ENCODE measurements at regions not wholly inside any gene's neighbourhood (a gene's known extent, or its start where the extent isn't known, plus 50 kb on each side); places are given as distances from the start of the nearest gene placed in this dataset.

DNA sequence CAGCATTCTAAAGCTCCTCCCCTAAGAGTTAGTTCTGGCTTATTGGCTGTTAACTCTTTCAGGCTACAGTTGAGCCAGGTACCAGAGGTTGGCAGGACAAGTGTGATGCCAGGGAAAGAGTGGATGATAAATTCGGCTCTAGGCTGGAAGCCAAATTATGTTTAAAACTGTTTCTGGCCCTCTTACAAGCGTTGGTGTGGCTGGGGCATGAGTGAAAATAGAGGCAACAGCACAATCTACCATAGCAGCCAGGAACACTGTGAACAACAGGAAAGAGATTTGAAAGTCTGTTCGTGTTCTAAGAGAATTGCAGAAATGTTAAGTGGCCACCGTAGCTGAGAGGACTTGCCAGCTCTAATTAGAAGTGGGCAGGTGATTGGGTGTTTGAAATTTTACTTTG is 84.2 kb downstream of the CDC7 start:
- H3K27ac ChIP-seq (ENCODE audit: control insufficient read depth, insufficient read depth, low read length), result no peak overlapping the region
- H4K20me1 ChIP-seq (ENCODE audit: control insufficient read depth, extremely low read depth, insufficient read depth, low read length), result no peaks in the 10 kb centered on the region
- H3K36me3 ChIP-seq (ENCODE audit: control insufficient read depth in 2 of 2, extremely low read depth in 1 of 2, insufficient read depth in 2 of 2, low read length in 2 of 2), result no peaks in the 10 kb centered on the region
- no peaks in the 10 kb centered on the region for H3K27me3 ChIP-seq (ENCODE audit: control insufficient read depth, extremely low read depth, insufficient read depth, low read length)
- dilution Hi-C loops (cut with MboI; ENCODE audit: extremely low pct_ligation_motif_present, low sequenced_read_pairs), result no loop called here
- FAIRE-seq, result no peak
- no peaks in the 10 kb centered on the region for H3K79me2 ChIP-seq (ENCODE audit: control insufficient read depth, insufficient read depth, low read length)
- no peaks in the 10 kb centered on the region for H3K9me3 ChIP-seq (ENCODE audit: control insufficient read depth, low read depth, low read length)
- H3K4me2 ChIP-seq (ENCODE audit: control insufficient read depth, extremely low read depth, insufficient read depth, low read depth, low read length), result no peak overlapping the region
- no peak overlapping the region for H2AFZ ChIP-seq (ENCODE audit: control insufficient read depth, low read length)
- no peaks in the 10 kb centered on the region for H3K9me1 ChIP-seq (ENCODE audit: control insufficient read depth, extremely low read depth, insufficient read depth, low read length)
- DNase-seq (ENCODE audit: low read depth, low spot score), result no peak
- H3K4me1 ChIP-seq (ENCODE audit: control insufficient read depth, extremely low read depth, insufficient read depth, low read length), result peaks cover 13% of the 10 kb centered on the region
- no peak overlapping the region for H3K9ac ChIP-seq (ENCODE audit: control insufficient read depth, extremely low read depth, insufficient read depth, low read length)
- TF ChIP-seq CTCF (optimal IDR thresholded peaks at IDR 0.05 in 1 of 3, IDR thresholded peaks at IDR 0.05 in 1 of 3, conservative IDR thresholded peaks at IDR 0.05 in 1 of 3; ENCODE audit: extremely low read depth in 1 of 3, insufficient read depth in 2 of 3, low read length in 3 of 3) (no peak), EZH2 (IDR thresholded peaks at IDR 0.05; ENCODE audit: low read length) (no peak)
- H3K4me3 ChIP-seq (ENCODE audit: control insufficient read depth in 2 of 3, extremely low read depth in 1 of 3, insufficient read depth in 2 of 3, low read depth in 1 of 3, low read length in 3 of 3), result no peak overlapping the region

GRCh38 chr1:91585502-91585901 is 84.9 kb downstream of the CDC7 start:
- DNase-seq (ENCODE audit: low read depth, low spot score) (no peak), FAIRE-seq (no peak)
- no peaks in the 10 kb centered on the region for H3K27me3 ChIP-seq (ENCODE audit: control insufficient read depth, extremely low read depth, insufficient read depth, low read length)
- no peaks in the 10 kb centered on the region for H3K9me1 ChIP-seq (ENCODE audit: control insufficient read depth, extremely low read depth, insufficient read depth, low read length)
- peaks cover 13% of the 10 kb centered on the region for H3K4me1 ChIP-seq (ENCODE audit: control insufficient read depth, extremely low read depth, insufficient read depth, low read length)
- no peak overlapping the region for H3K4me2 ChIP-seq (ENCODE audit: control insufficient read depth, extremely low read depth, insufficient read depth, low read depth, low read length)
- H3K9ac ChIP-seq (ENCODE audit: control insufficient read depth, extremely low read depth, insufficient read depth, low read length), result no peak overlapping the region
- H3K79me2 ChIP-seq (ENCODE audit: control insufficient read depth, insufficient read depth, low read length), result no peaks in the 10 kb centered on the region
- H3K4me3 ChIP-seq (ENCODE audit: control insufficient read depth in 2 of 3, extremely low read depth in 1 of 3, insufficient read depth in 2 of 3, low read depth in 1 of 3, low read length in 3 of 3), result no peak overlapping the region
- no peaks in the 10 kb centered on the region for H3K36me3 ChIP-seq (ENCODE audit: control insufficient read depth in 2 of 2, extremely low read depth in 1 of 2, insufficient read depth in 2 of 2, low read length in 2 of 2)
- no peaks in the 10 kb centered on the region for H4K20me1 ChIP-seq (ENCODE audit: control insufficient read depth, extremely low read depth, insufficient read depth, low read length)
- no peak overlapping the region for H2AFZ ChIP-seq (ENCODE audit: control insufficient read depth, low read length)
- no peaks in the 10 kb centered on the region for H3K9me3 ChIP-seq (ENCODE audit: control insufficient read depth, low read depth, low read length)
- H3K27ac ChIP-seq (ENCODE audit: control insufficient read depth, insufficient read depth, low read length), result no peak overlapping the region
- TF ChIP-seq CTCF (optimal IDR thresholded peaks at IDR 0.05 in 1 of 3, IDR thresholded peaks at IDR 0.05 in 1 of 3, conservative IDR thresholded peaks at IDR 0.05 in 1 of 3; ENCODE audit: extremely low read depth in 1 of 3, insufficient read depth in 2 of 3, low read length in 3 of 3) (no peak), EZH2 (IDR thresholded peaks at IDR 0.05; ENCODE audit: low read length) (no peak)
- dilution Hi-C loops (cut with MboI; ENCODE audit: extremely low pct_ligation_motif_present, low sequenced_read_pairs), result no loop called here

All from keratinocyte (primary cell).